GM21529 (cell line): ENCODE measurements at regions not wholly inside any gene's neighbourhood (a gene's known extent, or its start where the extent isn't known, plus 50 kb on each side); places are given as distances from the start of the nearest gene placed in this dataset.
"Not testable (repeated sequence)": the region's sequence is repeated elsewhere in the genome, so short reads cannot be mapped to it uniquely, and the experiment has no call there.

Experiments
- ATAC-seq: cut with Tn5 transposase; IDR thresholded peaks from one replicate; pipeline ENCODE4 v1.9.1; 2021; ENCODE audit not compliant: unreplicated experiment

DNA sequence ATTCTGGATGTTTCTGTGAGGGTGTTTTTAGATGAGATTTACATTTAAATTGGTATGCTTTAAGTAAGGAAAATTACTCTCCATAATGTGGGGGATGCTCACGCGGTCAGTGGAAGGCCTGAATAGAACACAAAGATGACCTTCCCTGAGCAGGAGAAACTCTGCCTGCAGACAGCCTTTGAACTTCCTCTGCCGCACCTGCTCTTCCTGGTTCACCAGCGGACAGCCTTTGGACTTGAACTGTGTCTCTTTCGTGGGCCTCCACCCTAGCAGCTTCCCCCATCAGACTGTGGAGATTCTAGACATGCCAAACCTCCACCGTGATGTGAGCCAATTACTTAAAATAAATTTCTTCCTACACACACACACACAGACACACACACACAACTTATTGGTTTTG, 210.7 kb downstream of the EFCAB11 start:
- no peak for ATAC-seq

DNA sequence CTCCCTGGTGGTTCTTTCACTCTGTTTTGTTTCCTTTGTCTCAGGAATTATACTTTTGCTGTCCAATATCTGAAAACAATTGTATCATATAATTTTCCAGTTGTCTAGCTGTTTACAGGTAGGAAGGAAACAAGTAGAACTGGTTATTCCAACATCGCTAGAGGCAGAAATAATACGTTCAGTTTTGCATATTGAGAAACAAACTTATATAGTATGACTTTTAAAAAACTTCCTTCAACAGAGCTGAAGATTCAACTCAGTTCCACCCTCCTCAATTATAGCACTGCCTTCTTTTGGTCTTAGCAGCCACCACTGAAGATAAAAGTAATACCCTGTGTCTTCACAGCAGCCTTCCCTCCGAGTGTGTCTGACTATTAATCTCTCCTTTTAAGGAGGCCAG, 214.3 kb downstream of the EFCAB11 start:
- ATAC-seq: no peak

DNA sequence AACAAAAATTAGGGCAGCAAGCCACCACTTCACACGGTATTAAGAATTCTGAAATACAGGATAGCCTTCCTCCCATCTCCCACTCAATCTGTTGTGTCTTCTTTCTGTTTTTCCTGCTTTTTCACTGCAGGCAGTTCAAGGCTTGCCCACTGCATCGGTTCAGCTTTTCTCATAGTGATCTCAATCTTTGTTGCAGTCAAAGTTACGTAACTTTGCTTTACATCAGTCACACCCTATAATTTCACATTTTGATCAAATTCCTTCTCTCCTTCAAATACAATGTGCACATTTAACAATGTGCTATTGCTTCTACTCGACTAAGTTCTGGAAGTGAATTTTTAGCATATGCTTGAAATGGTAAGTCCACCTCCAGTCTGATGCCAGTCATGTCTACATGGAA, 217.6 kb downstream of the EFCAB11 start:
- no peak for ATAC-seq

DNA sequence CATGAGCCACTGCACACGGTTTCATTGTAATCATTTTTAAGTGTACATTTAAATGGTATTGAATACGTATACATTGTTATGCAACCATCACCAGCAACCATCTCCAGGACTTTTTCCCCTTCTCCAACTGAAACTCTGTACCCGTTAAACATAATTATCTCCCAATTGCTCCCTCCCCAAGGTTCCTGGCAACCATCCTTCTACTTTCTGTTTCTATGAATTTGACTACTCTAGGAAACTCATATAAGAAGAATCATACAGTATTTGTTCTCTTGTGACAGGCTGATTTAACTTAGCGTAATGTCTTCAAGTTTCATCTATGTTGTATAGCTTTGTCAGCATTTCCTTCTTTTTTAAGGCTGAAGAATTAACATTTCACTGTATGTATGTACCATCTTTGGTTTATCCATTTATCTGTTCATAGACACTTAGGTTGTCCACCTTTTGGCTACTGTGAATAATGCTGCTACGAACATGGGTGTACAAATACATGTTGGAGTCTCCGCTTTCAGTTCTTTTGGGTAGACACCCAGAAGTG, 223.1 kb downstream of the EFCAB11 start:
- no peak for ATAC-seq

DNA sequence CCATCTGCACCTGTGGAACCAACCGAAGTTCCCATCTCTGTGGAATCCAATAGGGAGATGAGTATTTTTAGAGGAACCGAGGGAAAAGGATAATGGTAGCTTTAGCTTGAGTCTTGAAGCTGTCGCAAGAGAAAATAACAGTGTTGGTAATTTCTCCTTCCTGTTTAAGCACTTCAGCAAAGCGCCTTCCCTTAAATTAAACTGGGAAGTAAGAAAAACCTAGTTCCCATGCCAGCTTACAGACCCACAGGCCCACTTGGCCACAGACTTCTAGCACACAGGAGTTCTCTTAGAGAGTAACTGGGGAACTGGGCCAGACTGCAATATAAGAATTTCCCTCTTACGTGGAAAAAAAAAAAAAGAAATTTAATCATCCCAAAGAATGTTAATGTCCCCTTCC, 223.8 kb downstream of the EFCAB11 start:
- ATAC-seq: no peak

DNA sequence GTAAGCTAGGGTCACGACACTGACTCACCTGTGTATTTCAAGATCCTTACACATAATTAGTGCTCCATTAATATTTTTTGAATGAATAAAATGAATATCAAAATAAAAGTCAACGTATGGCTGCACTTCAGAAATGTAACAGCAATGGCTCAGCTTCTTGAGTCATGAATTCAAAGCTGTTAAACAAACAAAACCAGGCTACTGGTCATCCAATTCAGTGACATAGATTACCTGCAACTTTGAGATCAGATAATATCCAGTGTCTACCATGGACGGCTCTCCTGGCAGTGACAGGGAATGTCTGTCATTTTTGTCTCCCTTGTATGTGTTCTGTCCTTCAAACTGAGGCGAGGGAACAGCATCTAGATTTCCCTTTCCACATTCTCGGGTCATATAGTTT, 225.6 kb downstream of the EFCAB11 start:
- no peak for ATAC-seq

DNA sequence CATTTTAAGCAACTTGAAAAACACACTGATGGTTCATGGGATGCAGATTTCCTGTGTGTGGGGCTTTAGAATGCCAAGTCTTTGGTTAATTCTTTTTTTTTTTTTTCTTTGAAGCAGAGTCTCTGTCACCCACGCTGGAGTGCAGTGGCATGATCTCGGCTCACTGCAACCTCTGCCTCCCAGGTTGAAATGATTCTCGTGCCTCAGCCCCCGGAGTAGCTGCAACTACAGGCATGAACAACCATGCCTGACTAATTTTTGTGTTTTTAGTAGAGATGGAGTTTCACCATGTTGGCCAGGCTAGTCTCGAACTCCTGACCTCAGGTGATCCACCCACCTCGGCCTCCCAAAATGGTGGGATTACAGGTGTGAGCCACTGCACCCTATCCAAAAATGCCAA, 228.3 kb downstream of the EFCAB11 start:
- not testable (repeated sequence) for ATAC-seq

DNA sequence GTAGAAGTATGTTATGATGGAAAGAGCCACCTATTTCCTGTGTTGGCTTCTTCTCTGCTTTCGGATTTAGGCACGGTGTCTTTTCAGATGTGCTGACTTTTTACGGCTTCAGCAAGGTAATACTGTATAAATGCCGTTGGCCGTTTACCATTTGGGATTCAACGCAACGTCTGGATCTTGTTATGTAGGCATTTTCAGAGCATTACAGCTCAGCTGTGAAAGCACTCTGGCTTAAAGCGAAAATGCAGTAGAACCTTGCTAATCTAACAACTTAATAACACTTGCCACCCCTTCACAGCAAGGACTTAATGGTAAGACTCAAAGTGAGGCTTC, 229.9 kb downstream of the EFCAB11 start:
- no peak for ATAC-seq

DNA sequence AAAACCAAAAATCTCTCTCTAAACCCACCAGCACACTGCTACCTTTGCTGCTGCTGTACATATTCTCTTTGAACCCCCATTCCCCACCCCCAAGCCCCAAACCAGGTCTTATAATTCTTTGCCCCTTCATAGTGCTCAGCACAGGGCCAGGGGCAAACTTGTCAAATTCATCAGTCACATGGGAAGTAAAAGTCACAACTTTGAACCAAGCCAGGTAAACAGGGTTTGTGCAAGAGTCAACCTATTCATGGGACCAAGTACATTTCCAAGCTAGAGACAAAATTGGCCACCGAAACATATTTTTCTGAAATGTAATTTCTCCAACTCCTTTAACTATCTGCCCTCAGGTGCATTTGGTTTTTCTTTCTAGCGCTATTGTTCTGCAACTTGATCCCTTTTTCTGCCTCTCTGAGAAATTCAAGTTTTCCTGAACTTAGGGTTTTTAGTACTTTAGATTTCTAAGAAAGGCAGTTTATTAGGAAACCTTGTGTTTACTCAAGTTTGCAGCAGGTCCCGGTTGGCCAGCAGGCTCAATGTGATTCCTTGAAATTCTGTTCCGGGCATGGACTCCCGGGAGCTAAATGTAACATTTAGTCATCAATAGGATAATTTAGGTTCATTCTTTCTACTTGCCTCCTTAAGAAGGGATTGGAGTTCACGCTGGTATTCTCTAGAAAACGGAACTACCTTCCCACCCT, 230.5 kb downstream of the EFCAB11 start:
- ATAC-seq: no peak

DNA sequence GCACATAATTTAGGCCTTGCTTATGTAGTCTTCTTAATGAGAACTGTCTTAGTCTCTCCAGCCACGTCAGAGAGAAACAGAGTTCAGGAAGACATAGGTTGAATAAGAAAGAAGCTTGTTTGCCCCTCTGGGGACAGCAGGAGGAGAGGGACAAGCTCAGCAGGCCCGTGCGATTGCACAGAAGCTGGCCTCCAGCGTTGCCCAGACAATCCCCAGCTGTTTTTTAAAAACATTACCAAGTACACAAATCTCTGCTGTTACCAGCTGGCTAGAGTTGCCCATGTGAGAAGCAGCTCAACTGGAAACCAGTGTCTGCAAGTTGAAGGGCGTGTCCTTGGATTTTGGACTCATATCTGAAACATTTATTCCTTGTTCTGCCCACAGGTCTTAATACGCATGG, 232.6 kb downstream of the EFCAB11 start:
- ATAC-seq: no peak

DNA sequence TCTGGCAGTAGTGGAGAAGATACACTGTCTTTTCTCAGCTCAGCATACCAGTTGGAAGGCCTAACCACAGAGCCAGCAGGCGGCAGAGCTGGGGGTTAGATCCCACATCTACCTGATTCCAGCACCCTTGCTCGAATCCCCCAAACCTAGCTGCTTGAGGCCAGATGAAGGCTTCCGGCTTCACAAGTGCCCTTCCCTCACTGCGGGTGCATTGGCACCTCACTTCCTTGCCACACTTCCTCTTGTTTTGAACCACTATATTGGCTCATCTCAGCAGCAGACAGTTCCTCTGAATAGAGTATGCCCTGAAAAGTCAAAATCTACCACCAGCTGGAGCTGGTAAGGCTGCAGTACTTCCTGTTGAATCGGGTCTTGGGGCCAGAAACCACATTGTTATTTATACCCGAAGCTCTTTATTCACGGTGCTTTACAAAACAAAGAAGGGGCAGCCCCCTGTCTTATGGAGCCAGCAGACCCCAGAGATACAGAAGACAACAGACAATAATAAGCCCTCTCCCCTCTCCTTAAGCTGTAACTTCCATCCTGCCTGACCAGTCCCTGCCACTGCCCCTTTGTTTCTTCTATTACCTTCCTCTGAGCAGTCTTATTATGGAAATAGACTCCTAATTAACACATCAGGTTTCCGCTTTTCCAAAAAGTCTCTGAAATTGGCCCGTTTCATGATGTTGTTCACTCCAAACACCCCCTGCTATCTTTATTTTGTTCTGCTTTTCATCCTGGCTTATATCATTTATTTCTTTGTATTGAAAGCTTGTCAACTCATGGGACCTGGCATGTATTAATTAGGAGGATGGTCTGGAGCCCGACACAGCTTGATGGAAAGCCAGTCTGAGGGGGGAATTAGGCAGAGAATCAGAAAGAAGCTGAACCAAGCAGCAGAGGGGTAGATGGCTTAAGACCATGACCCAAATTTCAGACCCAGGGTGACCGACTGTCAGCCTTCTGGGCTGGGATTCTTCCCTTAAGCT, 233.5 kb downstream of the EFCAB11 start:
- peak; percentile 83 for ATAC-seq

DNA sequence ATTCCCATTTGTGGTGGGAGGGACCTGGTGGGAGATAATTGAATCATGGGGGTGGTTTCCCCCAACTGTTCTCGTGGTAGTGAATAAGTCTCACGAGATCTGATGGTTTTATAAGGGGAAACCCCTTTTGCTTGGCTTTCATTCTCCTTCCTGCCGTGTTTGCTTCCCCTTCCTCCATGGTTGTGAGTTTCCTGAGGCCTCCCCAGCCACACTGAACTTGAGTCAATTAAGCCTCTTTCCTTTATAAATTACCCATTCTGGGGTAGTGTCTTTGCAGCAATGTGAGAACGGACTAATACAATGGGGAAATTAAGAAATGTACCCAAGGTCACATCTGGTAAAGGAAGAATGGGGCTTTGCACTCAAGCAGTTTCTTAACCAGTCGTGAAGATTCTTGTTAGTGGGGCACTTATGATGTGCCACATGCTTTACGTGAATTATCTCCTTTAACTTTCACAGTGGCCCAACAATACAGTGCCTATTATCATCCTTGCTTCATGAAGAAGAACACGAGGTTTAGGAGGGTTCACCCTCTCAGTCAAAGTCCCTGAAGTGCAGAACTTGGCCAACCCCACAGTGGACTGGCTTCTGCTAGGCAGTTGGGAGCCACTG, 234.3 kb downstream of the EFCAB11 start:
- ATAC-seq: no peak

DNA sequence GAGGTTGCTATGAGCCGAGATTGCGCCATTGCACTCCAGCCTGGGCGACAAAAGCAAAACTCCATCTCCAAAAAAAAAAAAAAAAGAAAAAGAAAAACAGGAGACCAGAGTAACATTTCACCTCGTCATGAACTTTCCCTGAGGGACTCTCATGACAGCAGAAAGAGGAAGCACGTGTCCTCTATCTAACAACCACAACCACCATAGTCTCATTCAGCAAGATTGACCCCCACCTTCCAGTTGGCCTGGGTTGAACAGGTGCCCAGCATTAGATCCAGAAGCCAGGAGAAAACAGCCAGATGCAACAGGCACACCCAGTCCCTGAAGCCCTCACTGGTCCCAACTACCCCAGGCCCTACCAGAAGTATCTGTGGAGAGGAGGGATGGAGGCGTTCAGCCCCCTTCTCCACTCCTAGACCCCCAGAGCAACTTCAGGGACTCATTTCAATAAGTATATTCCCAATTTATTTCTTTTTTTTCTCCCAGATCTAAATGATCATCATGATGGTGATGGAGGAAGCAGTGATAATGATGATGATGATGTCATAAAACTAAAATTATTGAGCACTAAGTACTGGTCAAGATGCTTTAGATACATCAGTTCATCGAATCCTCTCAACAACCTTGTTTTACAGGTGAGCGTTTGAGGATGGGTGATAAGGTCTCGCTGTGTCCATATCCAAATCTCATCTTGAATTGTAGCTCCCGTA, 235.0 kb downstream of the EFCAB11 start:
- ATAC-seq: peak; percentile 39

DNA sequence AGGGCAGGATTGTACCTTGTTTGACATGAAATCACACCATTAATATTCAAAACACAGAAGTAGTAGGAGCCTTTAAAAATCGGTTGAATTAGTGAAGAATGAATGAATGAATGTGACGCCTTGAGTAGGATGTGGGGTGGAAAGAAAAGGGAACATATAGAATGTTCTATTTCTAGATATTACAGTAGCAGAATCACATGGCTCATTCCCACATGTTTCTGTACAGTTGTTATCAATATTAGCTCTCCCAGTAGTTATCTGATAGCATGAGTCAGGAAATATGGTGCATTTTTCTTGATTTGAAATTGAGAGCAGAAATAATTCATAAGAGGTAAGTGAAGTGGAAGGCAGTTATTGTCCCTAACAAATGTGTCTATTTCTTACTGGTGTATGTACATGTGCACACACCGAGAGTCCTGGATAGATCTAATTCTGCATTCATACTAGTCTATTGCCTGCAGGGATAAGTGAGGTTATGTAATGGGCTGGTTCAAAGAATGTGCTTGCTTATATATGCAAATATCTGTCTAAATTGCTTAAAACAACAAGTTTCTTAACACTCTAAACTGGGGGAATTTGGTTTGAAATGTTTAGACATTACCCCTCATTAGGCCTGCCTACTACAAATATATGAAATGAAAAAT, 245.4 kb downstream of the EFCAB11 start:
- ATAC-seq: no peak

DNA sequence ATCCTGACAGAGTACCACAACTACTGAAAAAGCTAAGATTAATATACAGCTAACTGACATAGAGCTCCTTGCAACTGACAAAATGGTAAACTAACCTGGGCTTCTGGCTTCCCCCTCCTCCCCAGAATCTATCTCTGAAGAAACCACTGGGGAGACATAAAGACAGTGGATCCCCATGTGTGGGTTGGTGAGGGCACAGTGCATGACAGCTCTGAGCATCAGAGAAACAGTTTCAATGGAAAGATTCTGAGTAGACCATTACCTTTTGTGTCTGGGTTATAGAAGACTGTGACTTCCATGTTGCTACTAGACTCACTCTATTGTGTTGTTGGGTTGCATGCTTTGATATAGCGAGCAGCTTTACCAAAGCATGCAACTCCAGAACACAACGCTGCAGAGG, 247.4 kb downstream of the EFCAB11 start:
- no peak for ATAC-seq

DNA sequence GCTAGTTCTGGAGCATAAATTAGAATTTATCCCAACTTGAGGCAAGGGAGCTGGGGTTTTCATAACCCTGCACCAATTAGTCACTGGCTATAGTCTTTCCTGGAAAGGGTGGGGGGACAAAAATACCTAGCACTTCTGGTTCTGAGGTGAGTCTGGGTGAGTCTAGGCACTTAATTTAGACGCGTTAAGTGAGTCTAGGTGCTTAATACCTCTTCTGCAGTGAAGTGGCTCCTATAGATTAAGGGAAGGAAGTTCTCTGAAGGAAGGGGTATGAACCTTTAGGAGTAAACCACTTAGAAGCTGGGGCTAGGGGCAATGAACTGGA, 251.7 kb downstream of the EFCAB11 start:
- no peak for ATAC-seq

DNA sequence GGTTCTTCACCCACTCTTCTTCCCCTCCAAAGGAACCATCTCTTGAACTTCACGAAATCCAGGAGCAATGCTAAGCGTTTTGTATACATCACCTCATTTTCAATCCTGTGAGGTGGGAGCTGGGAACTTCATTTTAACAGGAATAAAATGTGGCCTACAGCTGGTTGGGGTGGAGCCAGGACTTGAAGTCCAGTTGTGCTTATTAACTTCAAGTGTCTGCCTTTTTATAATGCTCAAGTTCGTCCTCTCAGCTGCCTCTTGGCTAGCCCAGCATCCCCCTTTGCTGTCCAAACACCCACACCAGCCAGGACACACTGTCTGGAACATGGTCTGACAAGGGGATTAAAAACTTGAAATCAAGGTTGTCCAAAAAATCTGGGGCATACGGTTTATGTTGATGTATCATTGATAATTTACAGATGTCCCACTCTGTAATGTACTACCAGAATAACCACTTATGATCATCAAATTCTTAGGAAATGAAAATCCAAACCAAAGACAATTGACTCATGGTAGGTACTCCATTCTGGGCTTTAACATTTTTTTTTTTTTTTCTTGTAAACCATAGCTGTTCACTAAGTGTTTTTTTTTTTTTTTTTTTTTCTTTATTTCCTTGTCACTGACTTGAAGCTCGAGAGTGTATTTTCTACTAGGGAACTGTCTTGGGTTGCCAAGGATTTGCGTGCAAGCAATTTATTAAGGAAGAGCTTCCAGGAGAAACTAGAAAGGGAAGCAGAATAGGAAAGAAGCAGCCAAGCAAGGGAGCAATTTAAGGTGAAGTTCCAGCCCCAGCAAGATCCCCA, 252.3 kb downstream of the EFCAB11 start:
- no peak for ATAC-seq

DNA sequence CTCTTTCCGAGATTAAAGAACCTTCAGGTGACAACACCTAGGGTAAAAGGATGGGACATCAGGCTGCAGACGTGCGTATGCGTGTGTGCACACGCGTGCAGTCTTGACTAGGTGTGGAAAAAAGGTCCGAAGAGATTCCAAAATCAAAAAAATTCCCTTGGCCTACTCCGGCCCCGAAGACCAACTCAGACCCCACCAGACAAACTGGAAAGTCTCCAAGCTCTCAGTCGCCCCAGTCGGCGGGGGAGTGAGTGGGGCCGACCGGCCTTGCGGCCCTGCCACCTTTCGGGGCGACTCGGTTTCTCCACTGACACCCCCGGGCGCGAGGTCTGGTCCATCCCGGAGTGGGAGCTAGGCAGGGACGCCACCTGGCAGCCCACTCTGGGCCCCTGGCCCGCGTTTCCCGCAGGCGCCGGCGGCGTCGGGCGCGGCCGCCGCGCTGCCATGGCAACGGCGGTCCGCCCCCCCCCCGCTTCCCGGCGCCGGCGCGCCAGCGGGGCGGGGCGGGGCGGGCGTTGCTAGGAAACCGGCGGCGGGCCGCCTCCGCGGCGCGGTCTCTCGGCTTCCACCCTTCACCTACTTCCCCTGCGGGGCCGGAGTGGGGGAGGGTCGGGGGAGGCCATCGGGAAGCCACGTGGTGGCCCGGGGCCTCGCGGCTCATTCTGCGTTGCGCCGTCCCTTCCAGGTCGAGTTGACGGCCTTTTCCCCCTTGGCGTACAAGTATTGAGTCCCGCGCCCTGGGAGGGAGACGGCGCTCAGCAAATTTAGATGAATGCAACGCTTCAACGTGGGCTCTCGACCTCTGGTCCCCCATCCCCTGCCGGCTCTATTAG, 253.1 kb downstream of the EFCAB11 start:
- peak; percentile 79 for ATAC-seq

DNA sequence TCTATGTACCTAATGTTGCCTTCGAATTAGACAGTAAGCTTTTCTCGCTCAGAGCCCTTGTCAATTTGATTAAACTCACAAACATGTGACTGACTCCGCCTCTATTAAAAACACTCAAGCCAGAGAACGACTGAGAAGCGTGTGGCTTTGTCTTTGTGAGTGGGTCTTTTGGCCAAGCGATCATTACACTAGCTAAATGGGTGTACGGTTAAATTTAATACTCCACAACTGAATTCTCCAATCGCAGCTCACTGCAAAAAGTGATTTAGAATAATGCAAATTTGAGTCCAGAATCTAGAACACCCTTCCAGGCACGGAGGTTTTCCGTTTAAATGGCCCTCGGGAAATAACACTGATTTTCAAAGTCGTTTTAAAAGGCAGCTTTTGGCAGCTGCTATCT, 253.7 kb downstream of the EFCAB11 start:
- no peak for ATAC-seq
